ENCODE measurements at regions not wholly inside any gene's neighbourhood (a gene's known extent, or its start where the extent isn't known, plus 50 kb on each side); places are given as distances from the start of the nearest gene placed in this dataset.

GRCh38 chr9:38166501-38166900 is 97.5 kb upstream of the SHB start:
- no peaks in the 10 kb centered on the region for H3K9me3 ChIP-seq
- no peaks in the 10 kb centered on the region for H3K4me1 ChIP-seq
- no peak for DNase-seq
- H3K27ac ChIP-seq = no peak overlapping the region
- H3K27me3 ChIP-seq = no peaks in the 10 kb centered on the region
- H3K36me3 ChIP-seq = no peaks in the 10 kb centered on the region
- intact Hi-C loops (cut with DNase I) = no loop called here
- no peak for TF ChIP-seq POLR2A (IDR thresholded peaks at IDR 0.05)
- TF ChIP-seq CTCF (IDR thresholded peaks at IDR 0.05) = no peak
- H3K4me3 ChIP-seq = no peak overlapping the region
- 84% methylated on average over 3 of the region's 5 CpGs for WGBS (ENCODE audit: insufficient coverage, low coverage, low lambda C conversion rate, missing lambda C conversion rate)
- ATAC-seq = no peak

- H3K4me3 ChIP-seq = no peak overlapping the region
- intact Hi-C loops (cut with DNase I) = no loop called here
- H3K9me3 ChIP-seq = no peaks in the 10 kb centered on the region
- WGBS (ENCODE audit: insufficient coverage, low coverage, low lambda C conversion rate, missing lambda C conversion rate) = 42% methylated on average over 9 of the region's 9 CpGs
- no peaks in the 10 kb centered on the region for H3K27me3 ChIP-seq
- H3K4me1 ChIP-seq = no peaks in the 10 kb centered on the region
- DNase-seq (no peak), ATAC-seq (peak in 2 of 4 donors; percentile 33 to 45)
- TF ChIP-seq CTCF (IDR thresholded peaks at IDR 0.05) = no peak
- no peak for TF ChIP-seq POLR2A (IDR thresholded peaks at IDR 0.05)
- no peak overlapping the region for H3K27ac ChIP-seq
- H3K36me3 ChIP-seq = no peaks in the 10 kb centered on the region
Observed at GRCh38 chr9:38164659-38165221, 95.7 kb upstream of the SHB start.

- no peaks in the 10 kb centered on the region for H3K4me1 ChIP-seq
- DNase-seq (peak in 2 of 3 donors; percentile 41 to 50), ATAC-seq (peak; percentile 27 to 82 (median 62))
- TF ChIP-seq CTCF (IDR thresholded peaks at IDR 0.05) (no peak), POLR2A (IDR thresholded peaks at IDR 0.05) (no peak)
- intact Hi-C loops (cut with DNase I) = no loop called here
- 40% methylated on average over 1 of the region's 3 CpGs for WGBS (ENCODE audit: insufficient coverage, low coverage, low lambda C conversion rate, missing lambda C conversion rate)
- H3K9me3 ChIP-seq = no peaks in the 10 kb centered on the region
- H3K4me3 ChIP-seq = no peak overlapping the region
- no peaks in the 10 kb centered on the region for H3K36me3 ChIP-seq
- H3K27ac ChIP-seq = no peak overlapping the region
- H3K27me3 ChIP-seq = no peaks in the 10 kb centered on the region
Observed at GRCh38 chr9:38163518-38163917, 94.5 kb upstream of the SHB start.

- no peaks in the 10 kb centered on the region for H3K4me1 ChIP-seq
- no peaks in the 10 kb centered on the region for H3K27me3 ChIP-seq
- no peak for DNase-seq
- no peak overlapping the region for H3K4me3 ChIP-seq
- no peaks in the 10 kb centered on the region for H3K9me3 ChIP-seq
- intact Hi-C loops (cut with DNase I) = no loop called here
- no peak for ATAC-seq
- 76% methylated on average over 10 of the region's 11 CpGs for WGBS (ENCODE audit: insufficient coverage, low coverage, low lambda C conversion rate, missing lambda C conversion rate)
- H3K36me3 ChIP-seq = no peaks in the 10 kb centered on the region
- TF ChIP-seq CTCF (IDR thresholded peaks at IDR 0.05) (no peak), POLR2A (IDR thresholded peaks at IDR 0.05) (no peak)
- H3K27ac ChIP-seq = no peak overlapping the region
Observed at GRCh38 chr9:38162332-38163211, 93.5 kb upstream of the SHB start.

Data from right lobe of liver (tissue), 6 donors.